AG04450 (cell line): ENCODE measurements at regions not wholly inside any gene's neighbourhood (a gene's known extent, or its start where the extent isn't known, plus 50 kb on each side); places are given as distances from the start of the nearest gene placed in this dataset.
"Not testable (repeated sequence)": the region's sequence is repeated elsewhere in the genome, so short reads cannot be mapped to it uniquely, and the experiment has no call there.

Source experiments
- CTCF ChIA-PET: fragments of 300-600, 350-600 bp; formaldehyde crosslinking; extraction: SDS; loops from one replicate; lab custom pipeline; 2022; ENCODE audit warnings: antibody characterized with exemption, inconsistent platforms; lab: Charles Lee
- POLR2A ChIA-PET: fragments of 350-600 bp; formaldehyde crosslinking; extraction: SDS; loops from one replicate; lab custom pipeline; 2021; ENCODE audit warnings: antibody characterized with exemption, inconsistent platforms; lab: Yijun Ruan, JAX
- DNase-seq: peaks from one replicate; pipeline ENCODE4 v3.0.0-alpha.2; 2011; ENCODE audit warnings: low read depth, low spot score
- H3K27ac ChIP-seq: one replicate; pipeline ENCODE4 v1.5.1; 2012; ENCODE audit warnings: low read depth, low read length, control low read depth
- H3K27me3 ChIP-seq: one replicate; pipeline ENCODE4 v1.6.0; 2012; ENCODE audit warnings: low read length; ENCODE audit not compliant: control insufficient read depth, insufficient read depth
- H3K4me3 ChIP-seq: 2 replicates; pipeline ENCODE4 v1.5.1; 2011; ENCODE audit warnings: mild to moderate bottlenecking, low read depth, low read length, control low read depth
- H3K9me3 ChIP-seq: 2 replicates; pipeline ENCODE4 v1.5.1; 2012; ENCODE audit warnings: low read length; ENCODE audit not compliant: control insufficient read depth, insufficient read depth
- TF ChIP-seq, protein P1 (sequence below): IDR thresholded peaks from 2 replicates; pipeline ENCODE4 v1.5.1; 2011; ENCODE audit warnings: low read depth, low read length, control low read depth, inconsistent platforms

DNA sequence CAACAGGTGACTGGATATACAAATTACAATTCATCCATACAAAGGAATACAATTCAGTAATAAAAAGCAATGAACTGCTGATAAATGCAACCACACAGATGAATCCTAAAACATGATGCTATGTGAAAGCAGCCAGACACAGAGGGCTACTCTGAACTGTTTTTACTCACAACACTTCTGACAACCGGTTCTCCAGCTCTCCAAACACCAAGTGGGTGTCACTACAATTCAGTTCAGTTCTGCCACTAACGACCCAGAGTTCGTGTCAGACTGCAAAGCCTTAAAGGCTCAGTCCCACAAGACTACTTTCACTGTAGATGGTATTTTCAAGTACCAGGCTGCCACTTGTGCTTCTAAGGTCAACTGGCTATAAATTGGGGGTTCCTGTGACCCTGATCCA, 119.4 kb downstream of the SLC16A1 start:
- ChIA-PET CTCF (interaction anchor here (0.9 to 1.2 kb wide), 2 partner anchors 206 to 236 kb away, joined by 3 to 10 read pairs; partner anchors contain the start of gene LRIG2), POLR2A (interaction anchor here (0.9 kb wide), 1 partner anchor 119 kb away, joined by 4 read pairs; the partner anchor contains the start of gene SLC16A1)
- Histone ChIP-seq H3K27me3 (peaks cover 3% of the 10 kb centered on the region), H3K9me3 (no peaks in the 10 kb centered on the region), H3K27ac (no peak overlapping the region), H3K4me3 (no peak overlapping the region)
- TF ChIP-seq, protein P1, sequence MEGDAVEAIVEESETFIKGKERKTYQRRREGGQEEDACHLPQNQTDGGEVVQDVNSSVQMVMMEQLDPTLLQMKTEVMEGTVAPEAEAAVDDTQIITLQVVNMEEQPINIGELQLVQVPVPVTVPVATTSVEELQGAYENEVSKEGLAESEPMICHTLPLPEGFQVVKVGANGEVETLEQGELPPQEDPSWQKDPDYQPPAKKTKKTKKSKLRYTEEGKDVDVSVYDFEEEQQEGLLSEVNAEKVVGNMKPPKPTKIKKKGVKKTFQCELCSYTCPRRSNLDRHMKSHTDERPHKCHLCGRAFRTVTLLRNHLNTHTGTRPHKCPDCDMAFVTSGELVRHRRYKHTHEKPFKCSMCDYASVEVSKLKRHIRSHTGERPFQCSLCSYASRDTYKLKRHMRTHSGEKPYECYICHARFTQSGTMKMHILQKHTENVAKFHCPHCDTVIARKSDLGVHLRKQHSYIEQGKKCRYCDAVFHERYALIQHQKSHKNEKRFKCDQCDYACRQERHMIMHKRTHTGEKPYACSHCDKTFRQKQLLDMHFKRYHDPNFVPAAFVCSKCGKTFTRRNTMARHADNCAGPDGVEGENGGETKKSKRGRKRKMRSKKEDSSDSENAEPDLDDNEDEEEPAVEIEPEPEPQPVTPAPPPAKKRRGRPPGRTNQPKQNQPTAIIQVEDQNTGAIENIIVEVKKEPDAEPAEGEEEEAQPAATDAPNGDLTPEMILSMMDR = no peak
- DNase-seq = no peak

GRCh38 chr1:112833806-112834205, 118.7 kb upstream of the PPM1J start:
- no peak overlapping the region for H3K27ac ChIP-seq
- CTCF ChIA-PET = interaction anchor here (1.4 kb wide), 1 partner anchor 117 kb away, joined by 7 read pairs; the partner anchor contains the start of gene PPM1J

GRCh38 chr1:112832259-112832658, 117.1 kb upstream of the PPM1J start:
- CTCF ChIA-PET = interaction anchor here (0.5 kb wide), 1 partner anchor 35 kb away, joined by 4 read pairs; no protein-coding TSS in a partner anchor

More at GRCh38 chr1:112833806-112834205, 118.7 kb upstream of the PPM1J start:
- Histone ChIP-seq H3K4me3 (no peak overlapping the region), H3K27me3 (peaks cover 4% of the 10 kb centered on the region), H3K9me3 (no peaks in the 10 kb centered on the region)
- POLR2A ChIA-PET = no interaction called here
- DNase-seq = no peak
- TF ChIP-seq, protein P1 = no peak

GRCh38 chr1:112829691-112830090, 114.6 kb upstream of the PPM1J start:
- H3K27me3 ChIP-seq, DNase-seq, H3K27ac ChIP-seq, POLR2A ChIA-PET, H3K9me3 ChIP-seq, H3K4me3 ChIP-seq: not testable (repeated sequence)
- CTCF ChIA-PET = interaction anchor here (0.6 kb wide), 2 partner anchors 10 to 837 kb away, joined by 3 read pairs; no protein-coding TSS in a partner anchor

More at GRCh38 chr1:112832259-112832658, 117.1 kb upstream of the PPM1J start:
- H3K27ac ChIP-seq, H3K4me3 ChIP-seq, POLR2A ChIA-PET, H3K9me3 ChIP-seq, DNase-seq, H3K27me3 ChIP-seq: not testable (repeated sequence)

DNA sequence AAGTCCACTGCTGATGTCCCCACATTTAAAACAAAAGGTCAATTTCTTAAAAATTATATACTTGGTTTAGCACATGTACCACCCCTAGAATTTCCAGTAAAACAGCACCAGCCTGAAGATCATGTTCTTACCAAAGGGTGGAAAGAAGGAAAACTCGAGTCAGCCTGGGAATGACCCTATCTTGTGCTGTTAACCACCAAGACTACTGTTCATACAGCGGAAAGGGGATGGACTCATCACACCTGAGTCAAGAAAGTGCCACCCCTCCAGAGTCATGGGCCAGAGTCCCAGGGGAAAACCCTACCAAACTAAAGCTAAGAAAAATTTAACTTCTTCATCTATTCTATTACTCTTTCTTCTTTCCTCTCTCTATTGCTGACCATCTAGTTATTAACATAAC, 113.6 kb upstream of the PPM1J start:
- H3K9me3 ChIP-seq = no peaks in the 10 kb centered on the region
- peaks cover 5% of the 10 kb centered on the region for H3K27me3 ChIP-seq
- TF ChIP-seq, protein P1 = no peak
- H3K4me3 ChIP-seq = no peak overlapping the region
- ChIA-PET CTCF (interaction anchor here (0.8 to 1.3 kb wide), 3 partner anchors 110 to 244 kb away, joined by 3 to 4 read pairs (median 4); partner anchors contain the start of gene LRIG2), POLR2A (no interaction called here)
- no peak overlapping the region for H3K27ac ChIP-seq
- DNase-seq = no peak

DNA sequence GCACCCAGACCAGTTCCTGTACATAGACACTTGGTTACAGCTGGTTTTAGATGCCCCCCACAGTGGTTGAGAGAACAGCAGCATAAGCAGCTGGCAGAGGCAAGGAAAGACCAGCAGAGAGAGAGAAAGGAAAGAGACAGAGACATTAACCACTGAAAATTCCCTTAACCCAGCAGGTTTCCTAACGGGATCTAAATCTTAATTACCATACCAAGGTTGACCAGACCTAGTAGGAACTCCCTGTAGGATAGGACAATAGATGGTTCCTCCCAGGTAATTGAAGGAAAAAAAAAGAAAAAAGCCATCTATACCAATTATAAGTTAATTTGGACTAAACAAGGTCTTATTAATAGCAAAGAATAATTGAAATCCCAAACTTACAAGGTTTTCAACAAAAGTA, 112.3 kb upstream of the PPM1J start:
- H3K4me3 ChIP-seq, POLR2A ChIA-PET, H3K27ac ChIP-seq, H3K27me3 ChIP-seq, H3K9me3 ChIP-seq, DNase-seq: not testable (repeated sequence)
- CTCF ChIA-PET = interaction anchor here (1.3 kb wide), 1 partner anchor 215 kb away, joined by 4 read pairs; no protein-coding TSS in a partner anchor
